OCI-LY3 (cell line): ENCODE measurements at regions not wholly inside any gene's neighbourhood (a gene's known extent, or its start where the extent isn't known, plus 50 kb on each side); places are given as distances from the start of the nearest gene placed in this dataset.

Experiments used
- H2AFZ ChIP-seq: fragments of 200-600, 300-600 bp; shearing (Covaris generic); 2 replicates; pipeline ENCODE4 v1.6.0; 2014; ENCODE audit warnings: antibody characterized with exemption, low read depth, low read length
- H3K27ac ChIP-seq: fragments of 200-600, 300-600 bp; sonication (generic); 2 replicates; pipeline ENCODE4 v1.5.1; 2014; ENCODE audit warnings: mild to moderate bottlenecking, low read length, moderate library complexity, mixed read lengths
- H3K27me3 ChIP-seq: fragments of 200-600, 300-600 bp; sonication (generic); 2 replicates; pipeline ENCODE4 v1.6.1; 2014; ENCODE audit warnings: low read depth, low read length, mixed read lengths
- H3K36me3 ChIP-seq: fragments of 200-600, 300-600 bp; sonication (generic); replicated peaks from 2 replicates; pipeline ENCODE3; 2014; ENCODE audit warnings: low read depth, low read length, mixed read lengths
- H3K4me1 ChIP-seq: fragments of 300-600, 200-600 bp; sonication (generic); 2 replicates; pipeline ENCODE4 v1.6.1; 2014; ENCODE audit warnings: low read length, mixed read lengths
- H3K4me2 ChIP-seq: fragments of 200-600, 300-600 bp; sonication (generic); 2 replicates; pipeline ENCODE4 v1.6.1; 2014; ENCODE audit warnings: low read length, mixed read lengths
- H3K4me3 ChIP-seq: fragments of 300-600, 200-600 bp; sonication (generic); 2 replicates; pipeline ENCODE4 v1.5.1; 2014; ENCODE audit warnings: antibody characterized with exemption, mild to moderate bottlenecking, low read length, moderate library complexity
- H3K79me2 ChIP-seq: fragments of 300-600, 200-600 bp; shearing (Covaris generic); 2 replicates; pipeline ENCODE4 v1.6.1; 2014; ENCODE audit warnings: mild to moderate bottlenecking, low read length, mixed read lengths
- H3K9ac ChIP-seq: fragments of 300-600, 200-600 bp; shearing (Covaris generic); 2 replicates; pipeline ENCODE4 v1.6.0; 2014; ENCODE audit warnings: mild to moderate bottlenecking, low read length, moderate library complexity
- H3K9me3 ChIP-seq: fragments of 200-600, 300-600 bp; shearing (Covaris generic); 2 replicates; pipeline ENCODE4 v1.6.1; 2014; ENCODE audit warnings: low read length, mixed read lengths; ENCODE audit not compliant: insufficient read depth
- H4K20me1 ChIP-seq: fragments of 200-600, 300-600 bp; sonication (generic); 2 replicates; pipeline ENCODE4 v1.6.1; 2016; ENCODE audit warnings: low read length, mixed read lengths; ENCODE audit not compliant: insufficient read depth
- CTCF ChIP-seq: fragments of 200-600, 300-600 bp; sonication (generic); IDR thresholded peaks from 2 replicates; pipeline ENCODE4 v1.5.1; 2014; ENCODE audit warnings: antibody characterized with exemption, low read length, low read depth
- EZH2phosphoT487 ChIP-seq: fragments of 200-600 bp; shearing (Covaris generic); IDR thresholded peaks from 2 replicates; pipeline ENCODE4 v1.6.1; 2018; ENCODE audit warnings: antibody characterized with exemption, mixed run types, low read depth

GRCh38 chr13:57918913-57919312 is 287.4 kb downstream of the PCDH17 start:
- no peaks in the 10 kb centered on the region for H3K9me3 ChIP-seq
- H3K4me2 ChIP-seq: no peak overlapping the region

GRCh38 chr13:57925250-57925649 is 293.7 kb downstream of the PCDH17 start:
- Histone ChIP-seq H4K20me1 (no peaks in the 10 kb centered on the region), H3K27ac (no peak overlapping the region), H3K27me3 (no peaks in the 10 kb centered on the region), H3K4me3 (no peak overlapping the region), H3K4me2 (no peak overlapping the region), H3K36me3 (no peaks in the 10 kb centered on the region), H3K9me3 (no peaks in the 10 kb centered on the region), H3K4me1 (peaks cover 9% of the 10 kb centered on the region; the same call in 1 of the 2 replicates), H2AFZ (0 out of 2 replicates have a peak overlapping the region, but pooled peaks have one; percentile 20), H3K79me2 (no peaks in the 10 kb centered on the region), H3K9ac (no peak overlapping the region)
- TF ChIP-seq EZH2phosphoT487 (no peak), CTCF (peak; percentile 57)

More at GRCh38 chr13:57918913-57919312, 287.4 kb downstream of the PCDH17 start:
- Histone ChIP-seq H3K9ac (no peak overlapping the region), H4K20me1 (no peaks in the 10 kb centered on the region), H3K79me2 (no peaks in the 10 kb centered on the region), H3K4me1 (no peaks in the 10 kb centered on the region), H3K4me3 (no peak overlapping the region), H3K27me3 (no peaks in the 10 kb centered on the region), H3K36me3 (no peaks in the 10 kb centered on the region), H2AFZ (no peak overlapping the region), H3K27ac (no peak overlapping the region)
- TF ChIP-seq EZH2phosphoT487 (no peak), CTCF (no peak)

GRCh38 chr13:57925751-57926150 is 294.2 kb downstream of the PCDH17 start:
- no peak overlapping the region for H2AFZ ChIP-seq
- H3K36me3 ChIP-seq: no peaks in the 10 kb centered on the region
- H3K9me3 ChIP-seq: no peaks in the 10 kb centered on the region
- H3K27me3 ChIP-seq: no peaks in the 10 kb centered on the region
- no peak overlapping the region for H3K9ac ChIP-seq
- no peaks in the 10 kb centered on the region for H4K20me1 ChIP-seq
- TF ChIP-seq EZH2phosphoT487: no peak
- TF ChIP-seq CTCF: no peak
- H3K27ac ChIP-seq: no peak overlapping the region
- peaks cover 9% of the 10 kb centered on the region; the same call in 1 of the 2 replicates for H3K4me1 ChIP-seq
- no peaks in the 10 kb centered on the region for H3K79me2 ChIP-seq
- H3K4me3 ChIP-seq: no peak overlapping the region
- no peak overlapping the region for H3K4me2 ChIP-seq

- H3K36me3 ChIP-seq: no peaks in the 10 kb centered on the region
- H3K9me3 ChIP-seq: no peaks in the 10 kb centered on the region
- peaks cover 7% of the 10 kb centered on the region; the same call in 1 of the 2 replicates for H3K4me1 ChIP-seq
- H3K4me2 ChIP-seq: no peak overlapping the region
- no peak overlapping the region for H2AFZ ChIP-seq
- H3K27ac ChIP-seq: no peak overlapping the region
- no peaks in the 10 kb centered on the region for H3K79me2 ChIP-seq
- H3K4me3 ChIP-seq: no peak overlapping the region
- no peak overlapping the region for H3K9ac ChIP-seq
- TF ChIP-seq CTCF (no peak), EZH2phosphoT487 (no peak)
- H4K20me1 ChIP-seq: no peaks in the 10 kb centered on the region
- no peaks in the 10 kb centered on the region for H3K27me3 ChIP-seq
Measured at GRCh38 chr13:57932061-57932460, 300.5 kb downstream of the PCDH17 start.
